H1 (cell line): ENCODE measurements at regions not wholly inside any gene's neighbourhood (a gene's known extent, or its start where the extent isn't known, plus 50 kb on each side); places are given as distances from the start of the nearest gene placed in this dataset.

ENCODE experiments used
- CTCF ChIA-PET: fragments of 300-600 bp; sonication (Branson Sonifier 250); formaldehyde crosslinking; loops from one replicate; lab custom pipeline; 2021; ENCODE audit not compliant: partially characterized antibody; lab: Charles Lee
- POLR2A ChIA-PET: fragments of 300-600 bp; sonication (Branson Sonifier 250); formaldehyde crosslinking; loops from one replicate; lab custom pipeline; 2021; ENCODE audit warnings: inconsistent platforms; ENCODE audit not compliant: partially characterized antibody; lab: Charles Lee
- DNase-seq, 2 experiments: peaks; one replicate each; pipeline versions ENCODE4 v3.0.0 to v3.0.0-alpha.2; 2010 to 2022; ENCODE audit warnings: low spot score in 2 of 2, low read depth in 1 of 2, mixed read lengths in 1 of 2
- FAIRE-seq: peaks from 2 replicates; lab custom pipeline; 2011; peaks lifted over from hg19 to GRCh38; lab: Jason Lieb, UNC
- H2AFZ ChIP-seq: 2 replicates; pipeline ENCODE4 v1.8.1; 2012; ENCODE audit warnings: low read length, inconsistent platforms
- H2AK5ac ChIP-seq: 2 replicates; pipeline ENCODE4 v1.6.1; 2013; ENCODE audit warnings: low read depth, low read length
- H2BK120ac ChIP-seq: replicated peaks from 2 replicates; pipeline ENCODE3; 2013; ENCODE audit warnings: low read depth, low read length, inconsistent platforms
- H2BK12ac ChIP-seq: 2 replicates; pipeline ENCODE4 v1.6.1; 2013; ENCODE audit warnings: low read depth, low read length
- H2BK15ac ChIP-seq: 2 replicates; pipeline ENCODE4 v1.6.1; 2013; ENCODE audit warnings: low read length
- H2BK20ac ChIP-seq: 2 replicates; pipeline ENCODE4 v1.6.1; 2013; ENCODE audit warnings: low read length
- H2BK5ac ChIP-seq: 2 replicates; pipeline ENCODE4 v1.6.1; 2013; ENCODE audit warnings: low read depth, low read length
- H3K14ac ChIP-seq: 2 replicates; pipeline ENCODE4 v1.6.1; 2013; ENCODE audit warnings: inconsistent platforms; ENCODE audit not compliant: insufficient read length
- H3K18ac ChIP-seq: 2 replicates; pipeline ENCODE4 v1.6.1; 2013; ENCODE audit warnings: low read length; ENCODE audit errors: extremely low read depth
- H3K23ac ChIP-seq: 2 replicates; pipeline ENCODE4 v1.6.1; 2013; ENCODE audit warnings: inconsistent platforms; ENCODE audit not compliant: insufficient read length
- H3K23me2 ChIP-seq: 2 replicates; pipeline ENCODE4 v1.6.1; 2013; ENCODE audit warnings: low read depth, low read length
- H3K27ac ChIP-seq: 2 replicates; pipeline ENCODE4 v1.6.1; 2011; ENCODE audit warnings: low read depth, low read length, inconsistent platforms
- H3K27me3 ChIP-seq, 4 experiments: replicated peaks in 1 of 4; 1 replicate in 1 of 4; 2 replicates in 3 of 4; pipeline versions ENCODE4 v1.6.1 to v1.8.1; 2011 to 2013; ENCODE audit warnings: low read length in 3 of 4, mild to moderate bottlenecking in 3 of 4, inconsistent platforms in 2 of 4, mixed read lengths in 2 of 4, moderate library complexity in 1 of 4; ENCODE audit not compliant: control insufficient read depth in 3 of 4, insufficient read depth in 3 of 4; ENCODE audit errors: extremely low read depth in 1 of 4
- H3K36me3 ChIP-seq, 4 experiments: 2 replicates each; pipeline versions ENCODE4 v1.6.1 to v1.8.1; 2011 to 2013; ENCODE audit warnings: mild to moderate bottlenecking in 4 of 4, low read length in 3 of 4, moderate library complexity in 2 of 4, control low read depth in 1 of 4, inconsistent platforms in 1 of 4; ENCODE audit not compliant: insufficient read depth in 4 of 4, control insufficient read depth in 2 of 4
- H3K4ac ChIP-seq: replicated peaks from 2 replicates; pipeline ENCODE3; 2013; ENCODE audit warnings: low read length, low read depth, mixed read lengths, inconsistent platforms; ENCODE audit not compliant: insufficient read length
- H3K4me1 ChIP-seq, 4 experiments: replicated peaks in 1 of 4; 1 replicate in 1 of 4; 2 replicates in 3 of 4; pipeline versions ENCODE4 v1.6.1 to v1.8.1; 2011 to 2013; ENCODE audit warnings: low read length in 3 of 4, inconsistent platforms in 2 of 4, mixed read lengths in 1 of 4; ENCODE audit not compliant: insufficient read depth in 4 of 4, control insufficient read depth in 3 of 4
- H3K4me2 ChIP-seq, 2 experiments: 2 replicates each; pipeline versions ENCODE4 v1.6.1 to v1.8.1; 2011 to 2013; ENCODE audit warnings: low read depth in 2 of 2, low read length in 2 of 2, control low read depth in 1 of 2, inconsistent platforms in 1 of 2, mild to moderate bottlenecking in 1 of 2; ENCODE audit not compliant: insufficient read depth in 1 of 2
- H3K4me3 ChIP-seq, 4 experiments: fragments of 200-600, 300-600 bp in 1 of 4; sonication (generic), shearing (Covaris generic), sonication (Bioruptor Twin) in 1 of 4; 2 replicates each; pipeline versions ENCODE4 v1.5.1 to v1.8.1; 2011 to 2016; ENCODE audit warnings: low read length in 4 of 4, low read depth in 3 of 4, control low read depth in 2 of 4, inconsistent platforms in 2 of 4, mild to moderate bottlenecking in 2 of 4, mixed read lengths in 1 of 4, moderate library complexity in 1 of 4; ENCODE audit not compliant: insufficient read depth in 2 of 4; ENCODE audit errors: extremely low read depth in 1 of 4
- H3K56ac ChIP-seq: replicated peaks from 2 replicates; pipeline ENCODE3; 2013; ENCODE audit warnings: low read depth, mild to moderate bottlenecking, mixed read lengths, low read length, inconsistent platforms; ENCODE audit not compliant: insufficient read length
- H3K79me1 ChIP-seq: 2 replicates; pipeline ENCODE4 v1.6.1; 2013; ENCODE audit warnings: low read depth, low read length, control low read depth
- H3K79me2 ChIP-seq, 2 experiments: 2 replicates each; pipeline versions ENCODE4 v1.6.1 to v1.8.1; 2012 to 2013; ENCODE audit warnings: low read length in 2 of 2, mild to moderate bottlenecking in 2 of 2, inconsistent platforms in 1 of 2; ENCODE audit not compliant: insufficient read depth in 2 of 2, control insufficient read depth in 1 of 2
- H3K9ac ChIP-seq, 4 experiments: replicated peaks in 1 of 4; 1 replicate in 1 of 4; 2 replicates in 3 of 4; pipeline versions ENCODE4 v1.6.1 to v1.8.1; 2011 to 2013; ENCODE audit warnings: low read depth in 3 of 4, low read length in 3 of 4, control low read depth in 2 of 4, mild to moderate bottlenecking in 2 of 4, moderate library complexity in 2 of 4, inconsistent platforms in 1 of 4; ENCODE audit errors: extremely low read depth in 1 of 4
- H3K9me3 ChIP-seq, 2 experiments: 2 replicates each; pipeline versions ENCODE4 v1.6.1 to v1.8.1; 2012 to 2013; ENCODE audit warnings: mild to moderate bottlenecking in 2 of 2, moderate library complexity in 2 of 2, control low read depth in 1 of 2, inconsistent platforms in 1 of 2, low read depth in 1 of 2, low read length in 1 of 2, mixed read lengths in 1 of 2; ENCODE audit not compliant: insufficient read depth in 2 of 2
- H4K20me1 ChIP-seq, 2 experiments: replicated peaks in 1 of 2; 2 replicates each; pipeline versions ENCODE3 to v1.8.1; 2011 to 2013; ENCODE audit warnings: inconsistent platforms in 2 of 2, low read length in 2 of 2, mild to moderate bottlenecking in 1 of 2; ENCODE audit not compliant: insufficient read depth in 2 of 2, control insufficient read depth in 1 of 2
- H4K5ac ChIP-seq: 2 replicates; pipeline ENCODE4 v1.6.1; 2013; ENCODE audit warnings: low read length, low read depth, mixed read lengths, inconsistent platforms; ENCODE audit not compliant: insufficient read length
- H4K8ac ChIP-seq: 2 replicates; pipeline ENCODE4 v1.8.0; 2013; ENCODE audit warnings: mild to moderate bottlenecking, moderate library complexity, low read length, inconsistent platforms; ENCODE audit not compliant: insufficient read depth; ENCODE audit errors: extremely low read depth
- H4K91ac ChIP-seq: replicated peaks from 2 replicates; pipeline ENCODE3; 2013; ENCODE audit warnings: low read length, mixed read lengths, inconsistent platforms; ENCODE audit not compliant: insufficient read length
- ASH2L ChIP-seq: fragments of 200-600, 300-600 bp; sonication (generic); IDR thresholded peaks from one replicate; pipeline ENCODE4 v1.7.1; 2017; ENCODE audit warnings: low read length
- BRCA1 ChIP-seq: IDR thresholded peaks from 2 replicates; pipeline ENCODE4 v1.6.1; 2012; ENCODE audit warnings: low read depth, low read length, improper control_type of control experiment
- EZH2 ChIP-seq: fragments of 200-600 bp; sonication (generic); IDR thresholded peaks from 2 replicates; pipeline ENCODE4 v1.7.1; 2012; ENCODE audit warnings: low read depth, mild to moderate bottlenecking, moderate library complexity, low read length, inconsistent platforms; ENCODE audit not compliant: severe bottlenecking
- FOSL1 ChIP-seq: IDR thresholded peaks from 2 replicates; pipeline ENCODE4 v1.6.1; 2011; ENCODE audit warnings: mild to moderate bottlenecking, low read depth, low read length, moderate library complexity; ENCODE audit not compliant: insufficient read depth
- JUN ChIP-seq: IDR thresholded peaks from 2 replicates; pipeline ENCODE4 v1.6.1; 2011; ENCODE audit warnings: low read depth, mild to moderate bottlenecking, improper control_type of control experiment, low read length
- NANOG ChIP-seq: IDR thresholded peaks from 2 replicates; pipeline ENCODE4 v1.6.1; 2011; ENCODE audit warnings: low read length, low read depth, mild to moderate bottlenecking, inconsistent platforms; ENCODE audit not compliant: insufficient read depth, poor library complexity, severe bottlenecking
- RAD21 ChIP-seq, 2 experiments: IDR thresholded peaks in 1 of 2; conservative IDR thresholded peaks in 1 of 2; 2 replicates each; pipeline ENCODE4 v1.6.1; 2011; ENCODE audit warnings: low read depth in 2 of 2, low read length in 2 of 2, improper control_type of control experiment in 1 of 2, inconsistent platforms in 1 of 2, mild to moderate bottlenecking in 1 of 2, moderate library complexity in 1 of 2
- RBBP5 ChIP-seq: IDR thresholded peaks from 2 replicates; pipeline ENCODE4 v1.7.1; 2012; ENCODE audit warnings: low read depth, mild to moderate bottlenecking, inconsistent platforms, low read length, moderate library complexity, borderline replicate concordance
- SP2 ChIP-seq: IDR thresholded peaks from 2 replicates; pipeline ENCODE4 v1.6.1; 2012; ENCODE audit warnings: mild to moderate bottlenecking, low read length, inconsistent platforms
- SRF ChIP-seq: IDR thresholded peaks from 2 replicates; pipeline ENCODE4 v1.6.1; 2011; ENCODE audit warnings: mild to moderate bottlenecking, low read depth, low read length, moderate library complexity
- TAF7 ChIP-seq: optimal IDR thresholded peaks from 2 replicates; pipeline ENCODE3; 2011; ENCODE audit warnings: low read depth, mild to moderate bottlenecking, inconsistent platforms, low read length, moderate library complexity, borderline replicate concordance
- TCF12 ChIP-seq: IDR thresholded peaks from 2 replicates; pipeline ENCODE4 v1.6.1; 2011; ENCODE audit warnings: low read depth, mild to moderate bottlenecking, low read length
- WGBS, 2 experiments: shearing (Covaris generic) in 1 of 2; methylation state at CpG; one replicate each; pipeline versions ENCODE4 v1.1.6 to v1.1.7; 2013 to 2015; ENCODE audit warnings: low lambda C conversion rate in 2 of 2, mixed read lengths in 2 of 2, inconsistent platforms in 1 of 2, low coverage in 1 of 2, missing lambda C conversion rate in 1 of 2; ENCODE audit not compliant: insufficient replicate concordance in 2 of 2, insufficient coverage in 1 of 2, insufficient read length in 1 of 2; ENCODE audit errors: extremely low coverage in 1 of 2, missing lambda C conversion rate in 1 of 2; 5-methylcytosine and 5-hydroxymethylcytosine counted together

DNA sequence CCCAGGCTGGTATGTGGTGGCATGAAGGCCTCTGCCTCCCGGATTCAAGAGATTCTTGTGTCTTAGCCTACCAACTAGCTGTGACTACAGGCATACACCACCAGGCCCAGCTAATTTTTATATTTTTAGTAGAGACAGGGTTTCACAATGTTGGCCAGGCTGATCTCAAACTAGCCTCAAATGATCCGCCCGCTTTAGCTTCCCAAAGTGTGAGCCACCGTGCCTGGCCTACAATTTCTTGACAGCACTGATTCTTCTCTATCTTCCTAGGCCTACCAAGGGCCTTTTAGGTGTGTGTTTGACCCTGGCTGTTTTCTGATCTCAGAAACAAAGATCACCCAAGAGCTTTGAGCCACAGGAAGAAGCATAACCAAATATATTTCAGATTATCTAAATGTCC lies 540.8 kb upstream of the ADAMTS5 start:
- POLR2A ChIA-PET = no interaction called here

More for the DNA sequence above, 540.8 kb upstream of the ADAMTS5 start:
- no peak overlapping the region for H3K18ac ChIP-seq
- no peak overlapping the region for H4K91ac ChIP-seq
- H3K4me1 ChIP-seq = no peaks in the 10 kb centered on the region
- H2BK120ac ChIP-seq = no peak overlapping the region
- no peak overlapping the region for H2AK5ac ChIP-seq
- no peak overlapping the region for H2BK12ac ChIP-seq
- FAIRE-seq (no peak), DNase-seq (no peak)
- no peak overlapping the region for H2BK5ac ChIP-seq
- H4K20me1 ChIP-seq = no peaks in the 10 kb centered on the region
- no peak overlapping the region for H2AFZ ChIP-seq
- H3K4me2 ChIP-seq = no peak overlapping the region
- H3K4ac ChIP-seq = no peak overlapping the region
- no peak overlapping the region for H3K9ac ChIP-seq
- no peak overlapping the region for H2BK20ac ChIP-seq
- CTCF ChIA-PET = interaction anchor here (0.6 kb wide), 1 partner anchor 9 kb away, joined by 3 read pairs; no protein-coding TSS in a partner anchor
- H4K8ac ChIP-seq = no peak overlapping the region
- no peak overlapping the region for H3K56ac ChIP-seq
- H2BK15ac ChIP-seq = no peak overlapping the region
- no peak overlapping the region for H3K27ac ChIP-seq
- H3K79me2 ChIP-seq = no peaks in the 10 kb centered on the region
- H3K9me3 ChIP-seq = no peaks in the 10 kb centered on the region
- no peak overlapping the region for H3K14ac ChIP-seq
- TF ChIP-seq ASH2L (no peak), TAF7 (no peak), RBBP5 (no peak), NANOG (no peak), EZH2 (no peak), BRCA1 (no peak), RAD21 (IDR thresholded peaks at IDR 0.05 in 1 of 2, conservative IDR thresholded peaks at IDR 0.05 in 1 of 2; ENCODE audit: low read depth in 2 of 2, low read length in 2 of 2) (no peak), TCF12 (no peak), JUN (no peak), SRF (no peak), FOSL1 (no peak), SP2 (no peak)
- H3K23me2 ChIP-seq = no peaks in the 10 kb centered on the region
- no peak overlapping the region for H3K4me3 ChIP-seq
- H3K23ac ChIP-seq = no peak overlapping the region
- no peak overlapping the region for H4K5ac ChIP-seq
- no peaks in the 10 kb centered on the region for H3K79me1 ChIP-seq
- no peaks in the 10 kb centered on the region for H3K36me3 ChIP-seq
- H3K27me3 ChIP-seq = no peaks in the 10 kb centered on the region
- 95% methylated on average over 4 of the region's 4 CpGs; no CpG with 5 or more reads in 1 of the 2 experiments for WGBS, 2 experiments
